Activated CD4-positive, alpha-beta T cell treated with anti-CD3 and anti-CD28 coated beads, Interleukin-2, amount 10 ng/mL, durations not matched to agents 24 days and 14 days (primary cell): ENCODE measurements at regions not wholly inside any gene's neighbourhood (a gene's known extent, or its start where the extent isn't known, plus 50 kb on each side); places are given as distances from the start of the nearest gene placed in this dataset.
"Not testable (repeated sequence)": the region's sequence is repeated elsewhere in the genome, so short reads cannot be mapped to it uniquely, and the experiment has no call there.

Experiments used
- DNase-seq: peaks from one replicate; pipeline ENCODE4 v3.0.0; 2022
- H3K27ac Mint-ChIP-seq: one replicate; pipeline ENCODE4 v1.8.0; 2022; ENCODE audit warnings: mild to moderate bottlenecking, mixed read lengths
- H3K27me3 Mint-ChIP-seq: one replicate; pipeline ENCODE4 v1.8.0; 2022; ENCODE audit warnings: mixed read lengths
- H3K36me3 Mint-ChIP-seq: one replicate; pipeline ENCODE4 v1.8.0; 2022; ENCODE audit warnings: low read depth, mild to moderate bottlenecking, mixed read lengths
- H3K4me1 Mint-ChIP-seq: one replicate; pipeline ENCODE4 v1.8.0; 2021; ENCODE audit warnings: mixed read lengths
- H3K4me3 Mint-ChIP-seq: one replicate; pipeline ENCODE4 v1.8.0; 2022; ENCODE audit warnings: mild to moderate bottlenecking, moderate library complexity, mixed read lengths
- H3K9me3 Mint-ChIP-seq: one replicate; pipeline ENCODE4 v1.8.0; 2021; ENCODE audit warnings: mixed read lengths
- intact Hi-C: fragments of 100-400 bp; cut with micrococcal nuclease; formaldehyde crosslinking; loops from one replicate; pipeline ENCODE4 v1.15.1; 2023

- Mint-ChIP-seq H3K9me3 (no peaks in the 10 kb centered on the region), H3K27ac (no peak overlapping the region), H3K4me3 (no peak overlapping the region), H3K4me1 (no peaks in the 10 kb centered on the region), H3K36me3 (no peaks in the 10 kb centered on the region), H3K27me3 (no peaks in the 10 kb centered on the region)
- intact Hi-C loops = no loop called here
- DNase-seq = no peak
Measured at GRCh38 chr18:66083078-66083477, 332.3 kb downstream of the CDH7 start.

GRCh38 chr18:66078925-66079800 lies 328.4 kb downstream of the CDH7 start:
- Mint-ChIP-seq H3K9me3 (peaks cover 9% of the 10 kb centered on the region), H3K27me3 (no peaks in the 10 kb centered on the region)
- intact Hi-C loops = no loop called here

GRCh38 chr18:66077066-66077465 lies 326.3 kb downstream of the CDH7 start:
- no peak for DNase-seq
- H3K4me3 Mint-ChIP-seq = no peak overlapping the region
- H3K36me3 Mint-ChIP-seq = no peaks in the 10 kb centered on the region
- peaks cover 9% of the 10 kb centered on the region for H3K9me3 Mint-ChIP-seq
- H3K27ac Mint-ChIP-seq = no peak overlapping the region
- intact Hi-C loops = no loop called here
- H3K27me3 Mint-ChIP-seq = no peaks in the 10 kb centered on the region
- H3K4me1 Mint-ChIP-seq = no peaks in the 10 kb centered on the region

More at GRCh38 chr18:66078925-66079800, 328.4 kb downstream of the CDH7 start:
- H3K36me3 Mint-ChIP-seq = no peaks in the 10 kb centered on the region
- H3K4me3 Mint-ChIP-seq = no peak overlapping the region
- H3K27ac Mint-ChIP-seq = no peak overlapping the region
- H3K4me1 Mint-ChIP-seq = no peaks in the 10 kb centered on the region
- no peak for DNase-seq

GRCh38 chr18:66066191-66066590 lies 315.4 kb downstream of the CDH7 start:
- H3K27me3 Mint-ChIP-seq = no peaks in the 10 kb centered on the region
- H3K4me3 Mint-ChIP-seq = no peak overlapping the region
- no peaks in the 10 kb centered on the region for H3K36me3 Mint-ChIP-seq
- DNase-seq = no peak
- no peaks in the 10 kb centered on the region for H3K4me1 Mint-ChIP-seq
- no peak overlapping the region for H3K27ac Mint-ChIP-seq
- H3K9me3 Mint-ChIP-seq = peaks cover 4% of the 10 kb centered on the region
- intact Hi-C loops = no loop called here

GRCh38 chr18:66048406-66048805 lies 297.6 kb downstream of the CDH7 start:
- H3K4me1 Mint-ChIP-seq = no peaks in the 10 kb centered on the region

GRCh38 chr18:66046032-66046602 lies 295.3 kb downstream of the CDH7 start:
- H3K9me3 Mint-ChIP-seq = peaks cover 3% of the 10 kb centered on the region

More at GRCh38 chr18:66048406-66048805, 297.6 kb downstream of the CDH7 start:
- intact Hi-C loops = no loop called here
- H3K36me3 Mint-ChIP-seq = no peaks in the 10 kb centered on the region
- H3K27me3 Mint-ChIP-seq = no peaks in the 10 kb centered on the region
- no peak overlapping the region for H3K27ac Mint-ChIP-seq
- no peak overlapping the region for H3K4me3 Mint-ChIP-seq
- DNase-seq = no peak
- H3K9me3 Mint-ChIP-seq = peaks cover 3% of the 10 kb centered on the region

GRCh38 chr18:66043009-66043408 lies 292.2 kb downstream of the CDH7 start:
- Mint-ChIP-seq H3K4me1 (no peaks in the 10 kb centered on the region), H3K36me3 (no peaks in the 10 kb centered on the region)

More at GRCh38 chr18:66046032-66046602, 295.3 kb downstream of the CDH7 start:
- H3K36me3 Mint-ChIP-seq = no peaks in the 10 kb centered on the region
- H3K4me3 Mint-ChIP-seq = no peak overlapping the region
- no peak overlapping the region for H3K27ac Mint-ChIP-seq
- no peaks in the 10 kb centered on the region for H3K4me1 Mint-ChIP-seq
- intact Hi-C loops = no loop called here
- no peaks in the 10 kb centered on the region for H3K27me3 Mint-ChIP-seq
- no peak for DNase-seq

GRCh38 chr18:66013969-66014368 lies 263.2 kb downstream of the CDH7 start:
- intact Hi-C loops = no loop called here
- Mint-ChIP-seq H3K4me1 (no peaks in the 10 kb centered on the region), H3K27me3 (no peaks in the 10 kb centered on the region)

More at GRCh38 chr18:66043009-66043408, 292.2 kb downstream of the CDH7 start:
- Mint-ChIP-seq H3K27ac (no peak overlapping the region), H3K4me3 (no peak overlapping the region), H3K9me3 (no peaks in the 10 kb centered on the region), H3K27me3 (no peaks in the 10 kb centered on the region)
- intact Hi-C loops = no loop called here
- no peak for DNase-seq

GRCh38 chr18:66011916-66012315 lies 261.1 kb downstream of the CDH7 start:
- H3K27me3 Mint-ChIP-seq = no peaks in the 10 kb centered on the region
- peaks cover 10% of the 10 kb centered on the region for H3K9me3 Mint-ChIP-seq
- intact Hi-C loops = no loop called here
- no peaks in the 10 kb centered on the region for H3K36me3 Mint-ChIP-seq
- H3K27ac Mint-ChIP-seq = no peak overlapping the region
- no peaks in the 10 kb centered on the region for H3K4me1 Mint-ChIP-seq
- no peak overlapping the region for H3K4me3 Mint-ChIP-seq
- no peak for DNase-seq

More at GRCh38 chr18:66013969-66014368, 263.2 kb downstream of the CDH7 start:
- Mint-ChIP-seq H3K9me3 (peaks cover 10% of the 10 kb centered on the region), H3K27ac (no peak overlapping the region), H3K36me3 (no peaks in the 10 kb centered on the region), H3K4me3 (no peak overlapping the region)
- DNase-seq = no peak

- Mint-ChIP-seq H3K4me3 (no peak overlapping the region), H3K27me3 (no peaks in the 10 kb centered on the region), H3K9me3 (no peaks in the 10 kb centered on the region), H3K27ac (no peak overlapping the region), H3K4me1 (no peaks in the 10 kb centered on the region), H3K36me3 (no peaks in the 10 kb centered on the region)
- DNase-seq = no peak
- intact Hi-C loops = loop anchor here (5.0 kb wide), 1 partner anchor 51 kb away; no protein-coding TSS in a partner anchor
Measured at GRCh38 chr18:66005831-66006588, 255.2 kb downstream of the CDH7 start.

GRCh38 chr18:65998971-65999700 lies 248.3 kb downstream of the CDH7 start:
- H3K27me3 Mint-ChIP-seq, H3K36me3 Mint-ChIP-seq, DNase-seq, intact Hi-C loops, H3K27ac Mint-ChIP-seq, H3K4me1 Mint-ChIP-seq, H3K4me3 Mint-ChIP-seq, H3K9me3 Mint-ChIP-seq: not testable (repeated sequence)

- intact Hi-C loops = no loop called here
- no peaks in the 10 kb centered on the region for H3K36me3 Mint-ChIP-seq
- no peak overlapping the region for H3K4me3 Mint-ChIP-seq
Measured at GRCh38 chr18:65995206-65995605, 244.4 kb downstream of the CDH7 start.

GRCh38 chr18:65994302-65994701 lies 243.5 kb downstream of the CDH7 start:
- Mint-ChIP-seq H3K4me1 (no peaks in the 10 kb centered on the region), H3K27ac (no peak overlapping the region), H3K36me3 (no peaks in the 10 kb centered on the region), H3K9me3 (peaks cover 3% of the 10 kb centered on the region), H3K4me3 (no peak overlapping the region), H3K27me3 (no peaks in the 10 kb centered on the region)
- DNase-seq = no peak
- intact Hi-C loops = no loop called here

More at GRCh38 chr18:65995206-65995605, 244.4 kb downstream of the CDH7 start:
- H3K9me3 Mint-ChIP-seq = peaks cover 3% of the 10 kb centered on the region
- no peak overlapping the region for H3K27ac Mint-ChIP-seq
- DNase-seq = no peak
- H3K27me3 Mint-ChIP-seq = no peaks in the 10 kb centered on the region
- no peaks in the 10 kb centered on the region for H3K4me1 Mint-ChIP-seq
